SK-N-SH (cell line): ENCODE measurements at regions not wholly inside any gene's neighbourhood (a gene's known extent, or its start where the extent isn't known, plus 50 kb on each side); places are given as distances from the start of the nearest gene placed in this dataset.

ENCODE experiments used
- CTCF ChIA-PET: fragments of 300-600, 350-600 bp; formaldehyde crosslinking; extraction: SDS; loops from one replicate; lab custom pipeline; 2021; lab: Yijun Ruan, JAX
- POLR2A ChIA-PET: fragments of 350-600 bp; sonication (Branson Sonifier 250); formaldehyde crosslinking; extraction: SDS; loops from one replicate; lab custom pipeline; 2020; ENCODE audit warnings: antibody characterized with exemption, inconsistent platforms; lab: Yijun Ruan, JAX
- DNase-seq: peaks from one replicate; pipeline ENCODE4 v3.0.0; 2012
- H2AFZ ChIP-seq: fragments of 200-600 bp; sonication (generic); 2 replicates; pipeline ENCODE4 v1.8.1; 2016; ENCODE audit warnings: antibody characterized with exemption, mild to moderate bottlenecking, low read depth
- H3F3A ChIP-seq: fragments of 200-600 bp; sonication (generic); replicated peaks from 2 replicates; pipeline ENCODE3; 2016; ENCODE audit warnings: antibody characterized with exemption, mild to moderate bottlenecking; ENCODE audit not compliant: insufficient read depth
- H3K27ac ChIP-seq, 2 experiments: fragments of 200-500 bp in 1 of 2; fragments of 200-600 bp in 1 of 2; sonication (Bioruptor generic) in 1 of 2; sonication (generic), shearing (Covaris generic) in 1 of 2; 2 replicates each; pipeline versions ENCODE4 v1.5.1 to v1.6.1; 2014 to 2016; ENCODE audit warnings: low read depth in 2 of 2, inconsistent platforms in 1 of 2, low read length in 1 of 2, mild to moderate bottlenecking in 1 of 2, mixed read lengths in 1 of 2
- H3K27me3 ChIP-seq: fragments of 200-600 bp; sonication (generic), shearing (Covaris generic); 2 replicates; pipeline ENCODE4 v1.6.1; 2016; ENCODE audit warnings: mixed run types; ENCODE audit not compliant: insufficient read depth
- H3K36me3 ChIP-seq, 2 experiments: fragments of 200-500 bp in 1 of 2; fragments of 200-600 bp in 1 of 2; sonication (Bioruptor generic) in 1 of 2; sonication (generic) in 1 of 2; replicated peaks in 1 of 2; 2 replicates each; pipeline versions ENCODE3 to v1.5.1; 2014 to 2016; ENCODE audit warnings: low read length in 1 of 2, mild to moderate bottlenecking in 1 of 2; ENCODE audit not compliant: insufficient read depth in 2 of 2, control insufficient read depth in 1 of 2
- H3K4me1 ChIP-seq, 2 experiments: fragments of 200-500 bp in 1 of 2; fragments of 200-600 bp in 1 of 2; sonication (Bioruptor generic) in 1 of 2; sonication (generic), shearing (Covaris generic) in 1 of 2; 2 replicates each; pipeline versions ENCODE4 v1.5.1 to v1.6.1; 2014 to 2016; ENCODE audit warnings: low read depth in 1 of 2, low read length in 1 of 2, mixed run types in 1 of 2; ENCODE audit not compliant: insufficient read depth in 2 of 2, control insufficient read depth in 1 of 2
- H3K4me2 ChIP-seq: fragments of 200-600 bp; sonication (generic), shearing (Covaris generic); 2 replicates; pipeline ENCODE4 v1.6.1; 2017; ENCODE audit warnings: mixed run types
- H3K4me3 ChIP-seq, 2 experiments: fragments of 200-500 bp in 1 of 2; fragments of 200-600 bp in 1 of 2; sonication (Bioruptor generic) in 1 of 2; sonication (generic), shearing (Covaris generic) in 1 of 2; 2 replicates each; pipeline versions ENCODE4 v1.5.1 to v1.8.1; 2014 to 2016; ENCODE audit warnings: low read depth in 2 of 2, inconsistent platforms in 1 of 2, low read length in 1 of 2, mild to moderate bottlenecking in 1 of 2, mixed read lengths in 1 of 2, moderate library complexity in 1 of 2
- H3K79me2 ChIP-seq: fragments of 200-600 bp; sonication (generic); 2 replicates; pipeline ENCODE4 v1.8.1; 2017; ENCODE audit warnings: mild to moderate bottlenecking; ENCODE audit not compliant: insufficient read depth
- H3K9ac ChIP-seq: fragments of 200-600 bp; sonication (generic); 2 replicates; pipeline ENCODE4 v1.6.1; 2017; ENCODE audit warnings: mixed run types
- H3K9me2 ChIP-seq: fragments of 200-600 bp; sonication (generic); 2 replicates; pipeline ENCODE4 v1.6.1; 2017; ENCODE audit warnings: mixed run types
- H3K9me3 ChIP-seq: fragments of 200-600 bp; sonication (generic); 2 replicates; pipeline ENCODE4 v1.6.1; 2017; ENCODE audit warnings: mixed run types, mild to moderate bottlenecking, moderate library complexity
- H4K20me1 ChIP-seq: fragments of 200-600 bp; sonication (generic); 2 replicates; pipeline ENCODE4 v1.6.1; 2017; ENCODE audit warnings: mild to moderate bottlenecking, mixed run types; ENCODE audit not compliant: insufficient read depth
- CHD2 ChIP-seq: fragments of 150-350 bp; IDR thresholded peaks from 2 replicates; pipeline ENCODE4 v1.6.1; 2018; ENCODE audit warnings: low read length; ENCODE audit not compliant: partially characterized antibody
- CTCF ChIP-seq: fragments of 200-600 bp; sonication (generic); IDR thresholded peaks from 2 replicates; pipeline ENCODE4 v1.6.1; 2017; ENCODE audit warnings: antibody characterized with exemption, mild to moderate bottlenecking, moderate library complexity
- ELF1 ChIP-seq: IDR thresholded peaks from 2 replicates; pipeline ENCODE4 v1.4.0; 2012
- FOSL2 ChIP-seq: IDR thresholded peaks from 2 replicates; pipeline ENCODE4 v1.4.0; 2012; ENCODE audit warnings: low read depth, mild to moderate bottlenecking, moderate library complexity, borderline replicate concordance
- FOXJ3 ChIP-seq: sonication (generic); formaldehyde crosslinking; IDR thresholded peaks from 2 replicates; pipeline ENCODE4 v1.5.1; 2020; ENCODE audit warnings: mild to moderate bottlenecking, missing genetic modification reagents
- GATA2 ChIP-seq: sonication (generic); formaldehyde crosslinking; IDR thresholded peaks from 2 replicates; pipeline ENCODE4 v1.5.0; 2020; ENCODE audit warnings: mild to moderate bottlenecking, missing genetic modification reagents
- JUND ChIP-seq: IDR thresholded peaks from 2 replicates; pipeline ENCODE4 v1.4.0; 2012
- NFIC ChIP-seq: IDR thresholded peaks from 2 replicates; pipeline ENCODE4 v1.4.0; 2012; ENCODE audit warnings: borderline replicate concordance
- NRF1 ChIP-seq: IDR thresholded peaks from 2 replicates; pipeline ENCODE4 v1.6.1; 2012; ENCODE audit warnings: low read depth, mild to moderate bottlenecking, low read length
- POLR2AphosphoS5 ChIP-seq: IDR thresholded peaks from 2 replicates; pipeline ENCODE4 v1.6.1; 2012; ENCODE audit warnings: low read depth, low read length
- RCOR1 ChIP-seq: fragments of 150-350 bp; IDR thresholded peaks from 2 replicates; pipeline ENCODE4 v1.6.1; 2017; ENCODE audit warnings: antibody characterized with exemption, low read length
- RFX5 ChIP-seq: IDR thresholded peaks from 2 replicates; pipeline ENCODE4 v1.6.1; 2012; ENCODE audit warnings: mild to moderate bottlenecking, improper control_type of control experiment, low read length
- RXRA ChIP-seq: IDR thresholded peaks from 2 replicates; pipeline ENCODE4 v1.4.0; 2012; ENCODE audit warnings: low read depth, mild to moderate bottlenecking, borderline replicate concordance
- SIN3A ChIP-seq: IDR thresholded peaks from 2 replicates; pipeline ENCODE4 v1.6.1; 2012; ENCODE audit warnings: low read depth, mild to moderate bottlenecking, low read length, moderate library complexity, borderline replicate concordance
- SMC3 ChIP-seq: IDR thresholded peaks from 2 replicates; pipeline ENCODE4 v1.6.1; 2012; ENCODE audit warnings: low read depth, low read length, improper control_type of control experiment
- TCF12 ChIP-seq: IDR thresholded peaks from 2 replicates; pipeline ENCODE4 v1.4.0; 2012
- USF1 ChIP-seq: IDR thresholded peaks from 2 replicates; pipeline ENCODE4 v1.4.0; 2012; ENCODE audit warnings: low read depth, borderline replicate concordance
- YY1 ChIP-seq: IDR thresholded peaks from 2 replicates; pipeline ENCODE4 v1.4.0; 2012; ENCODE audit warnings: low read depth, mild to moderate bottlenecking
- ZBTB33 ChIP-seq: IDR thresholded peaks from 2 replicates; pipeline ENCODE4 v1.4.0; 2012; ENCODE audit warnings: low read depth, borderline replicate concordance

- H3K9ac ChIP-seq: no peak overlapping the region
- H3K36me3 ChIP-seq: no peaks in the 10 kb centered on the region
- H3K27me3 ChIP-seq: no peaks in the 10 kb centered on the region
- no peaks in the 10 kb centered on the region for H3K9me3 ChIP-seq
- H3K9me2 ChIP-seq: no peaks in the 10 kb centered on the region
- H3K4me1 ChIP-seq: no peaks in the 10 kb centered on the region
- H3F3A ChIP-seq: no peaks in the 10 kb centered on the region
- no peak overlapping the region for H3K4me2 ChIP-seq
- ChIA-PET POLR2A (no interaction called here), CTCF (no interaction called here)
- no peaks in the 10 kb centered on the region for H3K79me2 ChIP-seq
- no peak overlapping the region for H3K27ac ChIP-seq
- H4K20me1 ChIP-seq: no peaks in the 10 kb centered on the region
- TF ChIP-seq RFX5 (no peak), CHD2 (no peak), ZBTB33 (no peak), NRF1 (no peak), SMC3 (no peak), YY1 (no peak), TCF12 (no peak), FOXJ3 (no peak), USF1 (no peak), NFIC (no peak), FOSL2 (no peak), SIN3A (no peak), GATA2 (CRISPR knock-in tag) (no peak), RXRA (no peak), CTCF (no peak), POLR2AphosphoS5 (no peak), ELF1 (no peak), RCOR1 (no peak), JUND (no peak)
- no peak for DNase-seq
- H3K4me3 ChIP-seq: no peak overlapping the region
- no peak overlapping the region for H2AFZ ChIP-seq
Measured at GRCh38 chr7:109318136-109318535, 748.5 kb downstream of the DNAJB9 start.
